ENCODE measurements at regions not wholly inside any gene's neighbourhood (a gene's known extent, or its start where the extent isn't known, plus 50 kb on each side); places are given as distances from the start of the nearest gene placed in this dataset.

- H3K27ac ChIP-seq, result no peak overlapping the region
- H3K27me3 ChIP-seq, result no peaks in the 10 kb centered on the region
- intact Hi-C loops (cut with DNase I), result no loop called here
- no peaks in the 10 kb centered on the region for H3K36me3 ChIP-seq
- H3K4me1 ChIP-seq (ENCODE audit: insufficient read depth), result peaks cover 3% of the 10 kb centered on the region
- 31 to 36% (median 31%) methylated on average over 6 of the region's 6 CpGs for WGBS, 3 donors
- no peaks in the 10 kb centered on the region for H3K9me3 ChIP-seq
- no peak for DNase-seq
- TF ChIP-seq CTCF (IDR thresholded peaks at IDR 0.05), result no peak
- H3K4me3 ChIP-seq, result no peak overlapping the region
These were observed 146.7 kb upstream of the PFKP start for GRCh38 chr10:2920637-2921036.

GRCh38 chr10:2920168-2920567 lies 147.2 kb upstream of the PFKP start:
- Histone ChIP-seq H3K27ac (no peak overlapping the region), H3K9me3 (no peaks in the 10 kb centered on the region), H3K36me3 (no peaks in the 10 kb centered on the region), H3K4me3 (no peak overlapping the region), H3K27me3 (no peaks in the 10 kb centered on the region), H3K4me1 (ENCODE audit: insufficient read depth) (peaks cover 3% of the 10 kb centered on the region)
- WGBS, 3 donors, result 1 to 9% (median 3%) methylated on average over 3 of the region's 3 CpGs
- intact Hi-C loops (cut with DNase I), result no loop called here
- DNase-seq, result no peak
- TF ChIP-seq EP300 (IDR thresholded peaks at IDR 0.05), result no peak
- no peak for TF ChIP-seq POLR2A (IDR thresholded peaks at IDR 0.05)
- TF ChIP-seq CTCF (IDR thresholded peaks at IDR 0.05), result no peak

GRCh38 chr10:2919016-2919415 lies 148.3 kb upstream of the PFKP start:
- WGBS, 3 donors, result 60 to 71% (median 62%) methylated on average over 2 of the region's 2 CpGs
- no peaks in the 10 kb centered on the region for H3K36me3 ChIP-seq

GRCh38 chr10:2918489-2918888 lies 148.9 kb upstream of the PFKP start:
- WGBS, 3 donors, result 56 to 74% (median 64%) methylated on average over 1 of the region's 1 CpG

More at GRCh38 chr10:2919016-2919415, 148.3 kb upstream of the PFKP start:
- DNase-seq, result no peak
- Histone ChIP-seq H3K27ac (no peak overlapping the region), H3K4me1 (ENCODE audit: insufficient read depth) (peaks cover 3% of the 10 kb centered on the region), H3K4me3 (no peak overlapping the region), H3K27me3 (no peaks in the 10 kb centered on the region), H3K9me3 (no peaks in the 10 kb centered on the region)
- TF ChIP-seq EP300 (IDR thresholded peaks at IDR 0.05), result no peak
- TF ChIP-seq POLR2A (IDR thresholded peaks at IDR 0.05), result no peak
- TF ChIP-seq CTCF (IDR thresholded peaks at IDR 0.05), result no peak
- intact Hi-C loops (cut with DNase I), result no loop called here

More at GRCh38 chr10:2918489-2918888, 148.9 kb upstream of the PFKP start:
- no peak for DNase-seq
- peaks cover 3% of the 10 kb centered on the region for H3K4me1 ChIP-seq (ENCODE audit: insufficient read depth)
- H3K4me3 ChIP-seq, result no peak overlapping the region
- H3K36me3 ChIP-seq, result no peaks in the 10 kb centered on the region
- H3K9me3 ChIP-seq, result no peaks in the 10 kb centered on the region
- no peaks in the 10 kb centered on the region for H3K27me3 ChIP-seq
- intact Hi-C loops (cut with DNase I), result no loop called here
- H3K27ac ChIP-seq, result no peak overlapping the region
- TF ChIP-seq EP300 (IDR thresholded peaks at IDR 0.05), result no peak
- TF ChIP-seq CTCF (IDR thresholded peaks at IDR 0.05), result no peak
- no peak for TF ChIP-seq POLR2A (IDR thresholded peaks at IDR 0.05)
